ENCODE measurements at regions not wholly inside any gene's neighbourhood (a gene's known extent, or its start where the extent isn't known, plus 50 kb on each side); places are given as distances from the start of the nearest gene placed in this dataset.

GRCh38 chr1:219339466-219339865 is 165.8 kb downstream of the LYPLAL1 start:
- ATAC-seq (ENCODE audit: insufficient read depth, low read depth), result no peak
- Histone ChIP-seq H3K4me1 (ENCODE audit: insufficient read depth, low read length) (no peaks in the 10 kb centered on the region), H3K79me2 (ENCODE audit: insufficient read depth, low read length) (no peaks in the 10 kb centered on the region), H2AFZ (ENCODE audit: low read depth, low read length) (no peak overlapping the region), H3K4me2 (ENCODE audit: insufficient read depth, low read length) (no peak overlapping the region), H3K9ac (ENCODE audit: low read depth, low read length) (no peak overlapping the region), H3K4me3 (ENCODE audit: low read depth in 1 of 2, low read length in 2 of 2) (no peak overlapping the region), H3K9me3 (ENCODE audit: insufficient read depth, low read length, severe bottlenecking) (no peaks in the 10 kb centered on the region), H3K27me3 (ENCODE audit: insufficient read depth, low read length, poor library complexity) (no peaks in the 10 kb centered on the region), H3K27ac (ENCODE audit: low read length) (no peak overlapping the region), H3K36me3 (ENCODE audit: insufficient read depth, low read length) (no peaks in the 10 kb centered on the region), H4K20me1 (ENCODE audit: insufficient read depth, low read length) (no peaks in the 10 kb centered on the region)
- DNase-seq, result no peak
- no peak for TF ChIP-seq EZH2 (IDR thresholded peaks at IDR 0.05; ENCODE audit: borderline replicate concordance, low read depth, low read length, severe bottlenecking)
- TF ChIP-seq, protein P1, sequence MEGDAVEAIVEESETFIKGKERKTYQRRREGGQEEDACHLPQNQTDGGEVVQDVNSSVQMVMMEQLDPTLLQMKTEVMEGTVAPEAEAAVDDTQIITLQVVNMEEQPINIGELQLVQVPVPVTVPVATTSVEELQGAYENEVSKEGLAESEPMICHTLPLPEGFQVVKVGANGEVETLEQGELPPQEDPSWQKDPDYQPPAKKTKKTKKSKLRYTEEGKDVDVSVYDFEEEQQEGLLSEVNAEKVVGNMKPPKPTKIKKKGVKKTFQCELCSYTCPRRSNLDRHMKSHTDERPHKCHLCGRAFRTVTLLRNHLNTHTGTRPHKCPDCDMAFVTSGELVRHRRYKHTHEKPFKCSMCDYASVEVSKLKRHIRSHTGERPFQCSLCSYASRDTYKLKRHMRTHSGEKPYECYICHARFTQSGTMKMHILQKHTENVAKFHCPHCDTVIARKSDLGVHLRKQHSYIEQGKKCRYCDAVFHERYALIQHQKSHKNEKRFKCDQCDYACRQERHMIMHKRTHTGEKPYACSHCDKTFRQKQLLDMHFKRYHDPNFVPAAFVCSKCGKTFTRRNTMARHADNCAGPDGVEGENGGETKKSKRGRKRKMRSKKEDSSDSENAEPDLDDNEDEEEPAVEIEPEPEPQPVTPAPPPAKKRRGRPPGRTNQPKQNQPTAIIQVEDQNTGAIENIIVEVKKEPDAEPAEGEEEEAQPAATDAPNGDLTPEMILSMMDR (IDR thresholded peaks at IDR 0.05; ENCODE audit: borderline replicate concordance, extremely low read depth, low read length, poor library complexity, severe bottlenecking), result no peak

GRCh38 chr1:219337588-219337987 is 163.9 kb downstream of the LYPLAL1 start:
- no peak overlapping the region for H3K9ac ChIP-seq (ENCODE audit: low read depth, low read length)
- no peaks in the 10 kb centered on the region for H3K79me2 ChIP-seq (ENCODE audit: insufficient read depth, low read length)
- TF ChIP-seq EZH2 (IDR thresholded peaks at IDR 0.05; ENCODE audit: borderline replicate concordance, low read depth, low read length, severe bottlenecking), result no peak
- TF ChIP-seq, protein P1 (IDR thresholded peaks at IDR 0.05; ENCODE audit: borderline replicate concordance, extremely low read depth, low read length, poor library complexity, severe bottlenecking), result no peak
- no peak overlapping the region for H3K4me2 ChIP-seq (ENCODE audit: insufficient read depth, low read length)
- ATAC-seq (ENCODE audit: insufficient read depth, low read depth) (no peak), DNase-seq (no peak)
- no peak overlapping the region for H3K27ac ChIP-seq (ENCODE audit: low read length)
- no peaks in the 10 kb centered on the region for H3K27me3 ChIP-seq (ENCODE audit: insufficient read depth, low read length, poor library complexity)
- no peak overlapping the region for H2AFZ ChIP-seq (ENCODE audit: low read depth, low read length)
- H3K36me3 ChIP-seq (ENCODE audit: insufficient read depth, low read length), result no peaks in the 10 kb centered on the region
- H4K20me1 ChIP-seq (ENCODE audit: insufficient read depth, low read length), result no peaks in the 10 kb centered on the region
- no peaks in the 10 kb centered on the region for H3K9me3 ChIP-seq (ENCODE audit: insufficient read depth, low read length, severe bottlenecking)
- H3K4me3 ChIP-seq (ENCODE audit: low read depth in 1 of 2, low read length in 2 of 2), result no peak overlapping the region
- H3K4me1 ChIP-seq (ENCODE audit: insufficient read depth, low read length), result no peaks in the 10 kb centered on the region

GRCh38 chr1:219333626-219334025 is 159.9 kb downstream of the LYPLAL1 start:
- DNase-seq, result no peak
- no peak overlapping the region for H3K4me2 ChIP-seq (ENCODE audit: insufficient read depth, low read length)

More at GRCh38 chr1:219333626-219334025, 159.9 kb downstream of the LYPLAL1 start:
- no peaks in the 10 kb centered on the region for H3K79me2 ChIP-seq (ENCODE audit: insufficient read depth, low read length)
- no peaks in the 10 kb centered on the region for H4K20me1 ChIP-seq (ENCODE audit: insufficient read depth, low read length)
- H3K9me3 ChIP-seq (ENCODE audit: insufficient read depth, low read length, severe bottlenecking), result no peaks in the 10 kb centered on the region
- no peak overlapping the region for H3K9ac ChIP-seq (ENCODE audit: low read depth, low read length)
- H3K27ac ChIP-seq (ENCODE audit: low read length), result no peak overlapping the region
- no peak for TF ChIP-seq EZH2 (IDR thresholded peaks at IDR 0.05; ENCODE audit: borderline replicate concordance, low read depth, low read length, severe bottlenecking)
- TF ChIP-seq, protein P1 (IDR thresholded peaks at IDR 0.05; ENCODE audit: borderline replicate concordance, extremely low read depth, low read length, poor library complexity, severe bottlenecking), result no peak
- H3K27me3 ChIP-seq (ENCODE audit: insufficient read depth, low read length, poor library complexity), result no peaks in the 10 kb centered on the region
- no peak for ATAC-seq (ENCODE audit: insufficient read depth, low read depth)
- no peak overlapping the region for H2AFZ ChIP-seq (ENCODE audit: low read depth, low read length)
- H3K4me1 ChIP-seq (ENCODE audit: insufficient read depth, low read length), result no peaks in the 10 kb centered on the region
- H3K4me3 ChIP-seq (ENCODE audit: low read depth in 1 of 2, low read length in 2 of 2), result no peak overlapping the region
- H3K36me3 ChIP-seq (ENCODE audit: insufficient read depth, low read length), result no peaks in the 10 kb centered on the region

All from DND-41 (cell line).